Thyroid gland (tissue), 4 donors: ENCODE measurements at regions not wholly inside any gene's neighbourhood (a gene's known extent, or its start where the extent isn't known, plus 50 kb on each side); places are given as distances from the start of the nearest gene placed in this dataset.

Experiments used
- POLR2A ChIP-seq, 2 donors: fragments of 450-650 bp; IDR thresholded peaks; one replicate each; pipeline ENCODE4 v1.6.1; 2017; ENCODE audit warnings: antibody characterized with exemption in 2 of 2, mild to moderate bottlenecking in 2 of 2, moderate library complexity in 1 of 2
- TF ChIP-seq, protein P1 (sequence below), 6 experiments: fragments of 200-600 bp in 3 of 6; fragments of 450-650 bp in 3 of 6; sonication (generic) in 3 of 6; IDR thresholded peaks; one replicate each; pipeline ENCODE4 v1.5.1; 2016 to 2019; ENCODE audit warnings: antibody characterized with exemption in 6 of 6, mild to moderate bottlenecking in 2 of 6, inconsistent platforms in 1 of 6, moderate library complexity in 1 of 6

DNA sequence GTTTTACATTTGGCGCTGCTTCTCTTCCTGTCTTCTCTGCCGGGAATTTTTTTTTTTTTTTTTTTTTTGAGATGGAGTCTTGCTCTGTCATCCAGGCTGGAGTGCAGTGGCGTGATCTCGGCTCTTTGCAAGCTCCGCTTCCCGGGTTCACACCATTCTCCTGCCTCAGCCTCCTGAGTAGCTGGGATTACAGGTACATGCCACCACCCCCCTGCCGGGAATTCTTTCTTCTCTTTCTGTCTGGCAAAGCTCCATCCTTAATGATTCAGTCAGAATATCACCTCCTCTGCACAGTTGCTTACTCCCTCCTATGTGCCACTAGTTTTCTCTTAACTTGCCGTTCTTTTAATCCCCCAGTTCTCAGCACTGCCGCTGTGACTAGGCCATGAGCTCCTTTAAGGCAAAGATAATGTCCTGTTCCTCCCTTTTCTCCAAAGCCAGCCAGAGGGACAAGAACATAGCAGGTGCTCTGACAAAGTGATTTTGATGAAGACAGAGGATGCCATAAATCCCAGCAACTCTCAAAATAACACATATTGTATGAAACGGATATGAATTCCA, 112.1 kb upstream of the LRATD1 start:
- TF ChIP-seq, protein P1, sequence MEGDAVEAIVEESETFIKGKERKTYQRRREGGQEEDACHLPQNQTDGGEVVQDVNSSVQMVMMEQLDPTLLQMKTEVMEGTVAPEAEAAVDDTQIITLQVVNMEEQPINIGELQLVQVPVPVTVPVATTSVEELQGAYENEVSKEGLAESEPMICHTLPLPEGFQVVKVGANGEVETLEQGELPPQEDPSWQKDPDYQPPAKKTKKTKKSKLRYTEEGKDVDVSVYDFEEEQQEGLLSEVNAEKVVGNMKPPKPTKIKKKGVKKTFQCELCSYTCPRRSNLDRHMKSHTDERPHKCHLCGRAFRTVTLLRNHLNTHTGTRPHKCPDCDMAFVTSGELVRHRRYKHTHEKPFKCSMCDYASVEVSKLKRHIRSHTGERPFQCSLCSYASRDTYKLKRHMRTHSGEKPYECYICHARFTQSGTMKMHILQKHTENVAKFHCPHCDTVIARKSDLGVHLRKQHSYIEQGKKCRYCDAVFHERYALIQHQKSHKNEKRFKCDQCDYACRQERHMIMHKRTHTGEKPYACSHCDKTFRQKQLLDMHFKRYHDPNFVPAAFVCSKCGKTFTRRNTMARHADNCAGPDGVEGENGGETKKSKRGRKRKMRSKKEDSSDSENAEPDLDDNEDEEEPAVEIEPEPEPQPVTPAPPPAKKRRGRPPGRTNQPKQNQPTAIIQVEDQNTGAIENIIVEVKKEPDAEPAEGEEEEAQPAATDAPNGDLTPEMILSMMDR (IDR thresholded peaks at IDR 0.05), result no peak
- TF ChIP-seq POLR2A (IDR thresholded peaks at IDR 0.05), result no peak
